ENCODE measurements at regions not wholly inside any gene's neighbourhood (a gene's known extent, or its start where the extent isn't known, plus 50 kb on each side); places are given as distances from the start of the nearest gene placed in this dataset.
A peak's percentile ranks its signal among the peaks of the same experiment; 100 is the strongest.
"Not testable (repeated sequence)": the region's sequence is repeated elsewhere in the genome, so short reads cannot be mapped to it uniquely, and the experiment has no call there.

DNA sequence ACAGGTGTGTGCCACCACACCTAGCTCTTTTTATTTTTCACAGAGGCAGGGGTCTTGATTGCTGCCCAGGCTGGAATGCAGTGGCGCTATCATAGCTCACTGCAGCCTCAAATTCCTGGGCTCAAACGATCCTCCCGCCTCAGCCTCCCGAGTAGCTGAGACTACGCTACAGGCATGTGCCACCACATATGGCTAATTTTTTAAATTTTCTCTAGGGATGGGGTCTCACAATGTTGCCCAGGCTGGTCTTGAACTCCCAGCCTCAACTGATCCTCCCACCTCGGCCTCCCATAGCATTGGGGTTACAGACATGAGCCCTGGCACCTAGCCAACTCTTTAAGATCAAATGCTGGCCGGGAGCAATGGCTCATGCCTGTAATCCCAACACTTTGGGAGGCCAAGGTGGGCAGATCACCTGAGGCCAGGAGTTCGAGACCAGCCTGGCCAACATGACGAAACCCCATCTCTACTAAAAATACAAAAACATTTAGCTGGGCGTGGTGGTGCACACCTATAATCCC, 50.6 kb upstream of the MYL10 start:
- not testable (repeated sequence) for DNase-seq (ENCODE audit: low spot score)

- DNase-seq (ENCODE audit: low spot score): no peak
Measured at GRCh38 chr7:101680406-101681145, 51.5 kb upstream of the MYL10 start.

GRCh38 chr7:101681170-101682007, 52.3 kb upstream of the MYL10 start:
- DNase-seq (ENCODE audit: low spot score): peak; percentile 75

GRCh38 chr7:101684983-101685330, 55.9 kb upstream of the MYL10 start:
- DNase-seq (ENCODE audit: low spot score): no peak

DNA sequence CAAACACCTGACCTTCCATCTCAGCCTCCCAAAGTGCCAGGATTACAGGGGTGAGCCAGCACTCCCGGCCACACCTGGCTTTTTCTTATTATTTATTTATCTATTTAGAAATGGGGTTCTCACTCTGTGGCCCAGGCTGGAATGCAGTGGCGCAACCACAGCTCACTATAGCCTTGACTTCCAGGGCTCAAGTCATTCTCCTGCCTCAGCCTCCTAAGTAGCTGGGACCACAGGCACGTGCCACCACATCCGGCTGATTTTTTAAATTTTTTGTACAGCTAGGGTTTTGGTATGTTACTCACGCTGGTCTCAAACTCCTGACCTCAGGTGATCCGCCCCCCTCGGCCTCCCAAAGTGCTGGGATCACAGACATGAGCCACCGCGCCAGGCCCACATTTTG, 56.9 kb upstream of the MYL10 start:
- no peak for DNase-seq (ENCODE audit: low spot score)

DNA sequence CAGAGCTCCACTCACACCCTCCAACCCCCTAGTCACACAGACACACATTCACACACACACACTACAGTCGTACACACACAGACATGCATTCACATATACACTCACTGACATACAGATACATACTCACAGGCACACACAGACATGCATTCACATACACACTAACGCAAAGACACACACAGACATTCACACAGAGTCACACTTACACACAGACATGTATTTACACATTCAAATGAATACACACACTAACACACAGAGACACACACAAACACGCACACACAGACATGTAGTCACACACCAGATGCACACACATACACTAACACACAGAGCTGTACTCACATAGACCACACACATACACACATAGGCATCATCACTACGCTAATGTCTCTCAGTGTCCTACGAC, 58.0 kb upstream of the MYL10 start:
- no peak for DNase-seq (ENCODE audit: low spot score)

- DNase-seq (ENCODE audit: low spot score): no peak
Measured at GRCh38 chr7:101687791-101688182, 58.7 kb upstream of the MYL10 start.

DNA sequence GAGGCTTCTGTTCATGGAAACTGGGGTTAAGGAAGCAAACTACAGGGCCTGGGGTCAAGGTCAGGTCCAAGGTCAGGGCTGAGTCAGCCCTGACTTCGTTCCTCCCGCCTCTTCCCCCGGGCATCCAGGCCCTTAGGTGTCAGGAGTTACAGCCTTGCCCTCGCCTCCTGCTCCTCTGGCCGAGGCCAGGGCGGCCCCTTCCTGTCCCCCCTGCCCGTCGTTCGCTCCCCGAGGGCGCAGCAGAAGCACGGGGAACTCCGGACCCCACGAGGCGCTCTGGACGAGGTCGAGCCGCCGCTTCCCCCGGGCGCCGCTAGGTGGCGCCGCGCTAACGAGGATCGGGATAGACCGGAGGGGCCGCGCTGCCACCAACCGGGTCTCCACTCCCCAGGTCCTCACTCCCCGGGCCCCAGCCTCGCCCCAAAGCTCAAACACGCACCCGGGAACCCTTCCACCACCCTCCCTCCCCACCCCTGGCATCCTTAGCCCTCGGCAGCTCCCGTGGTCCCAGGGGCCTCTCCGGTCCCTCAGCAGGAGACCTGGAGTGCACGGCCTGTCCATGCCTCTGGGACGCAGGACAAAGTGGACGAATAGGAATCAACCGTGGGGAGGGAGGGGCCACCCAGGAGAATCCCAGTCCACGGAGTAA, 59.2 kb upstream of the MYL10 start:
- DNase-seq (ENCODE audit: low spot score): peak; percentile 80

- DNase-seq (ENCODE audit: low spot score): no peak
Measured at GRCh38 chr7:101688995-101689907, 60.2 kb upstream of the MYL10 start.

- DNase-seq (ENCODE audit: low spot score): no peak
Measured at GRCh38 chr7:101690061-101690460, 61.0 kb upstream of the MYL10 start.

DNA sequence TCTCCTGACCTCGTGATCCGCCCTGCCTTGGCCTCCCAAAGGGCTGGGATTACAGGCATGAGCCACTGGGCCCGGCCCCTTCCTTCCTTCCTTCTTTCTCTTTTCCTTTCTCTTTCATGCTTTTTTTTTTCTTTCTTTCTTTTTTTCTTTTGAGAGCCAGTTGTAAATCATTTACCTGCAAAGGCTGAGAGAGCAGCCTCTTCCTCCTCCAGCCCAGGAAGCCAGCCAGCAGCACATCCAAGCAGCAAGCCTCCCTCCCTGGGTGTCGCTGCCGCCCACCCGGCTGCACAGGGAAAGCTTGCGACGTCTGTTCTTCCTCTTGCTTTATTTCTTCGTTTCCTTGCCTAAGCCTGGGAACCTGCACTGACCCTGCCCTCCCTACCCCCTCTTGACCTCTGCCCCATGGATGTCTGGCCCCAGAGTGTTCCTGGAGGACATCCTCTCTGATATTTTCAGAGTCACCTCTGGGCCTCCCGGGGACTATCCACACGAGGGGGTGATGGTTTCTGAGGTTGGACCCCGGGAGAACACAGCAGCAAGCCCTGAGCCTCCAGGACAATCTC, 62.8 kb upstream of the MYL10 start:
- DNase-seq (ENCODE audit: low spot score): no peak

GRCh38 chr7:101693498-101694091, 64.5 kb upstream of the MYL10 start:
- no peak for DNase-seq (ENCODE audit: low spot score)

DNA sequence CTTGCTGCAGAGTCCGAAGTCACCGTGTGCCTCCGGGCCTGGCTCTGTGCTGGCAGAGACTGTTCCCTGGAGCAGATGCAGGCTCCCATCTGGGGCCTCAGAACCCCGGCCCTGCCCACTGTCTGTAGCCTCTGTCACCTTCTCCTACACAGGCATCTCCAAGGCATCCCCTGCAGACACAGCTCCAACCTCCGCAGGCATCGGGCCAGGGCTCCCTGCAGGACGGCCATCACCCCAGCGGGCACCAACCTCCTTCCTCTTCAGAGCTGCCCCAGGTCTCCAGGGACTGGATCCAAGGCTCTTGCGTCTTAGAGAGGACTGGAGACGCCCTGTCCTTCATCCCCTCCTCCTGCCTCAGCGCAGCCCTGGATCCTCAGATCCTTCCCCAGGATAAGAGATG, 69.9 kb upstream of the MYL10 start:
- no peak for DNase-seq (ENCODE audit: low spot score)

- no peak for DNase-seq (ENCODE audit: low spot score)
Measured at GRCh38 chr7:101699399-101699798, 70.3 kb upstream of the MYL10 start.

GRCh38 chr7:101699881-101700823, 71.1 kb upstream of the MYL10 start:
- DNase-seq (ENCODE audit: low spot score): no peak

- no peak for DNase-seq (ENCODE audit: low spot score)
Measured at GRCh38 chr7:101701153-101701794, 72.2 kb upstream of the MYL10 start.

DNA sequence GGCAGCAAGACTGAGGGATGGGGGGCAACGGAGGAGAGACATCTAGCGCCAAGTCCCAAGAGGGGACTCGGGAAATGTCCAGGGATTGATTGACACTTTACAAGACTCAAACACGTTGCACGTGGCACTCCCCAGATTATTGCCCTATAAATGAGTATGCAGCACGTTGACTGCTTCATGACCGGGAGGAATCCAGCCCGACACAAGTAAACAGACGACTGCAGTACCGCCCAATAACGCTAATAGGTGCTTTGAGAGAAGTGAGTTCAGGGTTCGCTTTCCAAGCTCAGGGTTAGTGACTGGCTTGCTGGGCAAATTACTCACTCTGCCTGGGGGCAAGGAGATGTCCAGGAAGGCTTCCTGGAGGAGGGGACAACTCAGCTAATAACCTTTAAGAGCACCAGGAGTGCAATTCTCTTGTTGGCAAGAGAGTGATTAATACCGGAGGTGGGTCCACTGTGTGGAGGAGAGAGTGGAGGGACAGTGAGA, 73.3 kb upstream of the MYL10 start:
- DNase-seq (ENCODE audit: low spot score): no peak

GRCh38 chr7:101705331-101705730, 76.2 kb upstream of the MYL10 start:
- DNase-seq (ENCODE audit: low spot score): no peak

DNA sequence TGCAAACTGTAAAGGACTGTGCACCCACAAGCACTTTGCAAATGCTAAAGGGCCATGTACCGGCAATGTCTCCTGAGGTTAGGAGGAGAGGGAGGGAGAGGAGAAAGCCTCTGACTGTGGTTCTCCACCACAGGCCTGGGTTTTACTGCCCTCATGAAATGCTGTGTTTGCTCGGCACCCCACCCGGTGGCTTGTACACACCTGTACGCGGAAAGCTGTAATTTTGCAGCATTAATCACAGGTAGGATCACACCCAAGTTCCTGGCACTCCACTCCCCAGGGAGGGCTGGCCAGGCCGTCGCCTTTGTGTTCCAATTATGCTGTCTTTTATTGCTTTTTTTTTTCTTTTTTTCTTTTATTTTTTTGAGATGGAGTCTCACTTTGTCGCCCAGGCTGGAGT, 78.5 kb upstream of the MYL10 start:
- no peak for DNase-seq (ENCODE audit: low spot score)

All from ureter (tissue), 1 donor.